ENCODE measurements at regions not wholly inside any gene's neighbourhood (a gene's known extent, or its start where the extent isn't known, plus 50 kb on each side); places are given as distances from the start of the nearest gene placed in this dataset.

DNA sequence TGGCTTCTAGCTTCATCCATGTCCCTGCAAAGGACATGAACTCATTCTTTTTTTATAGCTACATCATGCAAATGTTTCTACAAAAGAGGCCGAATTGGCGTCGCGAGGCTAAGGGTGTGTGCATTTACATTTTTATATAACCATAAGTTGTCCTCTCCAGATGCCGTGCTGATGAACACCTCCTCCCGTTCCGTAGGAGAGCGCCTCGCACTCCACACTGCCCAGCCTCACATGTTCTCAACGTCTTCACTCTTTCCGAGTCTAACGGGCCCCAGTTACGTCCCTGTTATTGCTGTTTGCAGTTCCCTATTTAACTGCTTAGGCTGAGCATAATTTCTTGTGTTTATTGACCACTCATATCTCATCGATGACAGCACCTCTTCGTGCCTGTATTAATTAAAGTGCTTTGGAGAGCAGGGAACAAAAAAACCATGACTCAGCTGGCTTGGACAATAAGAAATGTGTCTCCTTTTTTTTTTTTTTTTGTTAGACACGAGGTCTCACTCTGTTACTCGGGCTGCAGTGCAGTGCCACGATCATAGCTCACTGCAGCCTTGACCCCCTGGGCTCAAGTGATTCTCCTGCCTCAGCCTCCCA is 113.5 kb upstream of the SDK1 start:
- Histone ChIP-seq H3K9me3 (peaks cover 0 to 22% (median 0%) of the 10 kb centered on the region in 4 donors), H3K4me3 (no peak overlapping the region), H3K4me1 (no peaks in the 10 kb centered on the region), H3K27ac (no peak overlapping the region), H3K36me3 (no peaks in the 10 kb centered on the region), H3K27me3 (no peaks in the 10 kb centered on the region)
- WGBS, 2 donors, result 68 to 77% methylated on average over 18 of the region's 18 CpGs
- no peak for DNase-seq (ENCODE audit: low spot score in 2 of 2)
- TF ChIP-seq POLR2A (IDR thresholded peaks at IDR 0.05), result no peak
- TF ChIP-seq CTCF (IDR thresholded peaks at IDR 0.05), result no peak
- no peak for TF ChIP-seq EP300 (IDR thresholded peaks at IDR 0.05)

- H3K9me3 ChIP-seq, result peaks cover 0 to 10% (median 0%) of the 10 kb centered on the region in 4 donors
- no peaks in the 10 kb centered on the region for H3K27me3 ChIP-seq
- 62 to 71% methylated on average over 9 of the region's 9 CpGs for WGBS, 2 donors
- no peak overlapping the region for H3K27ac ChIP-seq
- H3K36me3 ChIP-seq, result no peaks in the 10 kb centered on the region
- DNase-seq (ENCODE audit: low spot score in 2 of 2), result no peak
- H3K4me3 ChIP-seq, result no peak overlapping the region
- no peaks in the 10 kb centered on the region for H3K4me1 ChIP-seq
- TF ChIP-seq CTCF (IDR thresholded peaks at IDR 0.05) (no peak), POLR2A (IDR thresholded peaks at IDR 0.05) (no peak), EP300 (IDR thresholded peaks at IDR 0.05) (no peak)
These were observed 112.1 kb upstream of the SDK1 start for GRCh38 chr7:3188946-3189345.

GRCh38 chr7:3191548-3191947 is 109.5 kb upstream of the SDK1 start:
- TF ChIP-seq POLR2A (IDR thresholded peaks at IDR 0.05), result no peak
- no peak overlapping the region for H3K27ac ChIP-seq
- DNase-seq (ENCODE audit: low spot score in 2 of 2), result no peak
- H3K4me1 ChIP-seq, result no peaks in the 10 kb centered on the region
- peaks cover 0 to 11% (median 0%) of the 10 kb centered on the region in 4 donors for H3K9me3 ChIP-seq
- no peaks in the 10 kb centered on the region for H3K36me3 ChIP-seq
- H3K27me3 ChIP-seq, result no peaks in the 10 kb centered on the region
- no peak overlapping the region for H3K4me3 ChIP-seq
- WGBS, 2 donors, result 77 to 82% methylated on average over 4 of the region's 4 CpGs

- no peak for DNase-seq (ENCODE audit: low spot score in 2 of 2)
- Histone ChIP-seq H3K36me3 (no peaks in the 10 kb centered on the region), H3K9me3 (peaks cover 0 to 21% (median 0%) of the 10 kb centered on the region in 4 donors), H3K4me1 (no peaks in the 10 kb centered on the region), H3K27me3 (no peaks in the 10 kb centered on the region), H3K4me3 (no peak overlapping the region), H3K27ac (no peak overlapping the region)
- WGBS, 2 donors, result 68 to 69% methylated on average over 4 of the region's 4 CpGs
- no peak for TF ChIP-seq EP300 (IDR thresholded peaks at IDR 0.05)
- no peak for TF ChIP-seq CTCF (IDR thresholded peaks at IDR 0.05)
- TF ChIP-seq POLR2A (IDR thresholded peaks at IDR 0.05), result no peak
These were observed 108.4 kb upstream of the SDK1 start for GRCh38 chr7:3192669-3193068.

- WGBS, 2 donors, result 81 to 83% methylated on average over 9 of the region's 9 CpGs
These were observed 107.5 kb upstream of the SDK1 start for GRCh38 chr7:3193379-3194120.

More at GRCh38 chr7:3193379-3194120, 107.5 kb upstream of the SDK1 start:
- no peaks in the 10 kb centered on the region for H3K27me3 ChIP-seq
- no peak for DNase-seq (ENCODE audit: low spot score in 2 of 2)
- no peak overlapping the region for H3K27ac ChIP-seq
- TF ChIP-seq CTCF (IDR thresholded peaks at IDR 0.05), result no peak
- TF ChIP-seq POLR2A (IDR thresholded peaks at IDR 0.05), result no peak
- TF ChIP-seq EP300 (IDR thresholded peaks at IDR 0.05), result no peak
- H3K36me3 ChIP-seq, result no peaks in the 10 kb centered on the region
- H3K4me1 ChIP-seq, result no peaks in the 10 kb centered on the region
- H3K4me3 ChIP-seq, result no peak overlapping the region
- H3K9me3 ChIP-seq, result peaks cover 0 to 24% (median 0%) of the 10 kb centered on the region in 4 donors
